HepG2 (cell line): ENCODE measurements at regions not wholly inside any gene's neighbourhood (a gene's known extent, or its start where the extent isn't known, plus 50 kb on each side); places are given as distances from the start of the nearest gene placed in this dataset.

Source experiments
- ATAC-seq: fragments of 200-7000 bp; cut with Tn5 transposase; 3 replicates; pipeline ENCODE4 v1.9.1; 2020; ENCODE audit warnings: mild to moderate bottlenecking, moderate library complexity
- BruUV-seq: library from RNA; stranded (reverse); fragments of 400-500 nt; replicated peaks from 2 replicates; lab custom pipeline; 2021; lab: Mats Ljungman, UMichigan
- CTCF ChIA-PET: fragments of 300-600 bp; formaldehyde crosslinking; extraction: SDS; loops from one replicate; lab custom pipeline; 2021; ENCODE audit warnings: low total read pairs, inconsistent platforms, low intra/inter-chr PET ratio; lab: Yijun Ruan, JAX
- POLR2A ChIA-PET: fragments of 350-600 bp; sonication (Branson Sonifier 250); formaldehyde crosslinking; loops from one replicate; lab custom pipeline; 2020; ENCODE audit warnings: antibody characterized with exemption, inconsistent platforms; lab: Yijun Ruan, JAX
- DNase-seq: peaks from one replicate; pipeline ENCODE4 v3.0.0-alpha.2; 2015; ENCODE audit warnings: low spot score
- FAIRE-seq: peaks from 3 replicates; lab custom pipeline; 2011; peaks lifted over from hg19 to GRCh38; lab: Jason Lieb, UNC
- H2AFZ ChIP-seq: one replicate; pipeline ENCODE4 v1.6.1; 2011; ENCODE audit warnings: low read length, inconsistent platforms
- H3K27ac ChIP-seq: fragments of 300-600 bp; 3 replicates; pipeline ENCODE4 v1.8.0; 2011; ENCODE audit warnings: mixed run types, mild to moderate bottlenecking, mixed read lengths, low read length, inconsistent platforms; ENCODE audit not compliant: insufficient read depth; ENCODE audit errors: extremely low read length
- H3K27me3 ChIP-seq, 2 experiments: fragments of 200-600 bp in 1 of 2; 2 replicates in 1 of 2; 3 replicates in 1 of 2; pipeline versions ENCODE4 v1.6.0 to v1.8.0; 2011; ENCODE audit warnings: low read length in 2 of 2, mild to moderate bottlenecking in 2 of 2, moderate library complexity in 2 of 2, inconsistent platforms in 1 of 2; ENCODE audit not compliant: insufficient read depth in 2 of 2, control insufficient read depth in 1 of 2
- H3K36me3 ChIP-seq, 2 experiments: fragments of 200-600 bp in 1 of 2; replicated peaks in 1 of 2; 2 replicates in 1 of 2; 3 replicates in 1 of 2; pipeline versions ENCODE4 v1.5.1 to v1.8.0; 2011; ENCODE audit warnings: low read length in 2 of 2, inconsistent platforms in 1 of 2; ENCODE audit not compliant: insufficient read depth in 2 of 2, control insufficient read depth in 1 of 2
- H3K4me1 ChIP-seq: 2 replicates; pipeline ENCODE4 v1.5.1; 2012; ENCODE audit warnings: low read length, inconsistent platforms; ENCODE audit not compliant: insufficient read depth
- H3K4me2 ChIP-seq: 2 replicates; pipeline ENCODE4 v1.6.0; 2011; ENCODE audit warnings: low read depth, low read length, inconsistent platforms
- H3K4me3 ChIP-seq, 3 experiments: fragments of 200-600 bp in 1 of 3; sonication (generic), shearing (Covaris generic) in 1 of 3; replicated peaks in 1 of 3; 2 replicates each; pipeline ENCODE4 v1.5.1; 2011 to 2016; ENCODE audit warnings: low read length in 3 of 3, inconsistent platforms in 2 of 3, low read depth in 2 of 3, mild to moderate bottlenecking in 2 of 3, control low read depth in 1 of 3, mixed read lengths in 1 of 3; ENCODE audit not compliant: insufficient read depth in 1 of 3
- H3K79me2 ChIP-seq: one replicate; pipeline ENCODE4 v1.6.1; 2011; ENCODE audit warnings: low read length, inconsistent platforms; ENCODE audit not compliant: insufficient read depth
- H3K9ac ChIP-seq: 2 replicates; pipeline ENCODE4 v1.6.0; 2011; ENCODE audit warnings: mild to moderate bottlenecking, low read depth, low read length, inconsistent platforms; ENCODE audit not compliant: insufficient read depth
- H3K9me3 ChIP-seq: 2 replicates; pipeline ENCODE4 v1.5.1; 2012; ENCODE audit warnings: mild to moderate bottlenecking, low read length
- H4K20me1 ChIP-seq: 2 replicates; pipeline ENCODE4 v1.6.0; 2011; ENCODE audit warnings: inconsistent platforms, mild to moderate bottlenecking, low read length, moderate library complexity; ENCODE audit not compliant: insufficient read depth
- CHD4 ChIP-seq: fragments of 200-600 bp; sonication (generic); IDR thresholded peaks from 2 replicates; pipeline ENCODE4 v1.7.0; 2017; ENCODE audit warnings: mild to moderate bottlenecking, low read length, borderline replicate concordance
- CSRNP2 ChIP-seq: sonication (generic); formaldehyde crosslinking; conservative IDR thresholded peaks from 2 replicates; pipeline ENCODE4 v1.8.0; 2022; ENCODE audit warnings: low read depth, missing genetic modification reagents
- KAT8 ChIP-seq: IDR thresholded peaks from 2 replicates; pipeline ENCODE4 v1.6.1; 2016; ENCODE audit warnings: missing genetic modification reagents, missing compliant biosample characterization
- TBL1XR1 ChIP-seq: fragments of 150-350 bp; IDR thresholded peaks from 2 replicates; pipeline ENCODE4 v1.6.1; 2014; ENCODE audit warnings: borderline replicate concordance, low read length; ENCODE audit not compliant: partially characterized antibody
- ZNF234 ChIP-seq: sonication (generic); formaldehyde crosslinking; conservative IDR thresholded peaks from 2 replicates; pipeline ENCODE4 v1.5.1; 2020; ENCODE audit warnings: mild to moderate bottlenecking, missing genetic modification reagents
- ZNF337 ChIP-seq: sonication (generic); formaldehyde crosslinking; IDR thresholded peaks from 2 replicates; pipeline ENCODE4 v1.5.1; 2020; ENCODE audit warnings: missing genetic modification reagents, low read depth, mild to moderate bottlenecking, borderline replicate concordance
- ZNF549 ChIP-seq: sonication (generic); formaldehyde crosslinking; IDR thresholded peaks from 2 replicates; pipeline ENCODE4 v1.5.0; 2020; ENCODE audit warnings: missing genetic modification reagents
- ZNF572 ChIP-seq: sonication (generic); formaldehyde crosslinking; IDR thresholded peaks from 2 replicates; pipeline ENCODE4 v1.5.1; 2020; ENCODE audit warnings: mild to moderate bottlenecking, missing genetic modification reagents
- WGBS: methylation state at CpG from one replicate; pipeline ENCODE4 v1.1.6; 2017; ENCODE audit warnings: low lambda C conversion rate; 5-methylcytosine and 5-hydroxymethylcytosine counted together
- in situ Hi-C: cut with HindIII; loops from 2 replicates; pipeline ENCODE4 v1.10.0; 2017; ENCODE audit warnings: low pct_unique_long_range_greater_than_20kb; ENCODE audit not compliant: extremely low pct_ligation_motif_present
- intact Hi-C: fragments of 100-400 bp; cut with micrococcal nuclease; formaldehyde crosslinking; loops from one replicate; pipeline ENCODE4 v1.10.0; 2022; ENCODE audit not compliant: unreplicated experiment

DNA sequence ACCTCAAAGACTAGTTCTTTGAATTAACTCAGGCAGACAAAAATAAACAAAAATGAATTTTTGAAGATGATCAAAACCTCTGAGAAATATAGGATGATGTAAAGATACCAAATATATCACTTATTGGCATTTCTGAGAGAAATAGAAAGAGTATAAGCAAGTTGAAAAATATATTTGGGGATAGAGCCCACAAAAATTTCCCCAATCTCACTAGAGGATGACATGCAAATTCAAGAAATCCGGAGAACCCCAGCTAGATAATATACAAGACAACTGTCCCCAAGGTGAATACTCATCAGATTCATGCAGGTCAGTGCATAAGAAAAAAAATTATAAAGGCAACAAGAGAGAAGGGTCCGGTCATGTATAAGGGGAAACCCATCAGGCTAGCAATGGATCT, 129.1 kb downstream of the CXXC4 start (continued):
- TF ChIP-seq CSRNP2 (CRISPR knock-in tag) (no peak), CHD4 (no peak), TBL1XR1 (no peak), ZNF549 (no peak), ZNF234 (CRISPR knock-in tag) (no peak), KAT8 (CRISPR knock-in tag) (no peak)
- TF ChIP-seq, all 625 proteins: peak for 0

DNA sequence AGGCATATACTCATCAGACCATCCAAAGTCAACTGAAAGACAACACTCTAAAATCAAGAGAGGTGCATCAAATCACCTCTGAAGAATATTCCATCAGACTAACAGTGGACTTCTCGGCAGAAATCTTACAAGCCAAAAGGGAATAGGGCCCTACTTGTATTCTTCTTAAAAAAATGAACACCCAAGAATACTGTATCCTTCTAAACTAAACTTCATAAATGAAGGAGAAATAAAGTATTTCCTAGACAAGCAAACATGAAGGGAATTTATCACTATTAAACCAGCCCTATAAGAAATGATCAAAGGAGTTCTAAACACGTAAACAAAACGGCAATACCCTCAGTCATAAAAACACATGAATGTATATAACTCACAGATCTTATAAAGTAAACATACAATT, 141.2 kb downstream of the CXXC4 start:
- ATAC-seq (no peak), DNase-seq (no peak), FAIRE-seq (no peak)
- no peaks in the 10 kb centered on the region for H3K27me3 ChIP-seq
- no peaks in the 10 kb centered on the region for H3K4me1 ChIP-seq
- no peak overlapping the region for H3K4me3 ChIP-seq
- no peak overlapping the region for H3K4me2 ChIP-seq
- H3K9ac ChIP-seq, result no peak overlapping the region
- no peaks in the 10 kb centered on the region for H4K20me1 ChIP-seq
- in situ Hi-C loops, result no loop called here
- 18% methylated on average over 3 of the region's 3 CpGs for WGBS
- no peaks in the 10 kb centered on the region for H3K79me2 ChIP-seq
- ChIA-PET POLR2A (no interaction called here), CTCF (no interaction called here)
- intact Hi-C loops, result loop anchor here (10.0 kb wide), 1 partner anchor 289 kb away; no protein-coding TSS in a partner anchor
- TF ChIP-seq ZNF572 (CRISPR knock-in tag), result no peak
- peak; percentile 82; the same call in 1 of the 2 replicates for TF ChIP-seq ZNF337
- no peak overlapping the region for H3K27ac ChIP-seq
- H2AFZ ChIP-seq, result no peak overlapping the region
- H3K36me3 ChIP-seq, result no peaks in the 10 kb centered on the region
- BruUV-seq, result no TSS peak
- H3K9me3 ChIP-seq, result peaks cover 57% of the 10 kb centered on the region
